Uterus (tissue), 3 donors: ENCODE measurements at regions not wholly inside any gene's neighbourhood (a gene's known extent, or its start where the extent isn't known, plus 50 kb on each side); places are given as distances from the start of the nearest gene placed in this dataset.
"Not testable (repeated sequence)": the region's sequence is repeated elsewhere in the genome, so short reads cannot be mapped to it uniquely, and the experiment has no call there.

Experiments used
- DNase-seq, 2 donors: peaks; one replicate each; pipeline ENCODE4 v3.0.0-alpha.2; 2019 to 2020
- H3K27ac ChIP-seq, 2 donors: fragments of 200-600 bp; sonication (generic); 1 replicate in 1 of 2; 2 replicates in 1 of 2; pipeline ENCODE4 v1.5.1; 2016 to 2018
- H3K27me3 ChIP-seq, 2 donors: fragments of 200-600 bp; sonication (generic); one replicate each; pipeline ENCODE4 v1.5.1; 2018 to 2019; ENCODE audit warnings: control low read depth in 1 of 2
- H3K36me3 ChIP-seq, 2 donors: fragments of 200-600 bp; sonication (generic); one replicate each; pipeline ENCODE4 v1.5.1; 2019; ENCODE audit warnings: control low read depth in 1 of 2
- H3K4me1 ChIP-seq, 2 donors: fragments of 200-600 bp; sonication (generic); one replicate each; pipeline ENCODE4 v1.5.1; 2018 to 2019; ENCODE audit warnings: control low read depth in 1 of 2
- H3K4me3 ChIP-seq, 2 donors: fragments of 200-600 bp; sonication (generic); 1 replicate in 1 of 2; 2 replicates in 1 of 2; pipeline ENCODE4 v1.5.1; 2018 to 2019; ENCODE audit warnings: mild to moderate bottlenecking in 1 of 2
- H3K9me3 ChIP-seq, 2 donors: fragments of 200-600 bp; sonication (generic); one replicate each; pipeline ENCODE4 v1.5.1; 2019; ENCODE audit warnings: control low read depth in 1 of 2
- CTCF ChIP-seq, 4 experiments: fragments of 200-600 bp in 2 of 4; fragments of 450-650 bp in 2 of 4; sonication (generic) in 2 of 4; IDR thresholded peaks; one replicate each; pipeline ENCODE4 v1.5.1; 2016 to 2019; ENCODE audit warnings: antibody characterized with exemption in 4 of 4, mild to moderate bottlenecking in 2 of 4, moderate library complexity in 1 of 4
- POLR2A ChIP-seq, 2 donors: fragments of 450-650 bp; IDR thresholded peaks; one replicate each; pipeline ENCODE4 v1.6.1; 2016; ENCODE audit warnings: antibody characterized with exemption in 2 of 2, mild to moderate bottlenecking in 1 of 2, moderate library complexity in 1 of 2
- intact Hi-C: fragments of 100-400 bp; cut with DNase I; formaldehyde crosslinking; loops from one replicate; pipeline ENCODE4 v1.15.1; 2023; ENCODE audit warnings: low total_unique reads
- donor health status: DM: yes; HTN: yes; CAD: no.

GRCh38 chr20:33927724-33928123 lies 66.0 kb upstream of the RALY start:
- intact Hi-C loops: no loop called here
- no peaks in the 10 kb centered on the region for H3K9me3 ChIP-seq
- TF ChIP-seq POLR2A (IDR thresholded peaks at IDR 0.05) (no peak), CTCF (IDR thresholded peaks at IDR 0.05) (no peak)
- no peaks in the 10 kb centered on the region for H3K36me3 ChIP-seq
- H3K4me3 ChIP-seq: no peak overlapping the region
- no peaks in the 10 kb centered on the region for H3K4me1 ChIP-seq
- no peak overlapping the region for H3K27ac ChIP-seq
- H3K27me3 ChIP-seq: no peaks in the 10 kb centered on the region
- DNase-seq: no peak

DNA sequence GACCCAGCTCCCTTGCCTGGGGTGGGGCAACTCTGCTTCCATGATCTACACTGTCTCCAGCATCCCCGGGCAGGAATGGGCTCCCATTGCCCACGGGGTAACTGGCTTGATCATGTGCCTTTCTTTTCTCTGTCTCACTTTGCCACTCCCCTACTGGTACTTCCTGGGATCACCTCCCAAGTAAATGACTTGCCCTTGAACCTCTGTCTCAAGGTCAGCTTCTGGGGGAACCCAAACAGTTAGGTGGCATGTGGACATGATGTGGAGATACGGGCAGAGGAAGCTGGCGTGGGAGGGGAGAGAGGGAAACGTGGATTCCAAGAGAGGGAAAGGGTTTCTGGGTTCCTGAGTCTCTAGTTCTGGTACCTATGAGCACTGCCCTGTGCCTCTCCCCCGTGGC lies 63.8 kb upstream of the RALY start:
- Histone ChIP-seq H3K27me3 (no peaks in the 10 kb centered on the region), H3K27ac (no peak overlapping the region), H3K9me3 (no peaks in the 10 kb centered on the region), H3K36me3 (no peaks in the 10 kb centered on the region), H3K4me3 (no peak overlapping the region), H3K4me1 (no peaks in the 10 kb centered on the region)
- intact Hi-C loops: no loop called here
- DNase-seq: no peak
- TF ChIP-seq CTCF (IDR thresholded peaks at IDR 0.05): no peak
- no peak for TF ChIP-seq POLR2A (IDR thresholded peaks at IDR 0.05)

DNA sequence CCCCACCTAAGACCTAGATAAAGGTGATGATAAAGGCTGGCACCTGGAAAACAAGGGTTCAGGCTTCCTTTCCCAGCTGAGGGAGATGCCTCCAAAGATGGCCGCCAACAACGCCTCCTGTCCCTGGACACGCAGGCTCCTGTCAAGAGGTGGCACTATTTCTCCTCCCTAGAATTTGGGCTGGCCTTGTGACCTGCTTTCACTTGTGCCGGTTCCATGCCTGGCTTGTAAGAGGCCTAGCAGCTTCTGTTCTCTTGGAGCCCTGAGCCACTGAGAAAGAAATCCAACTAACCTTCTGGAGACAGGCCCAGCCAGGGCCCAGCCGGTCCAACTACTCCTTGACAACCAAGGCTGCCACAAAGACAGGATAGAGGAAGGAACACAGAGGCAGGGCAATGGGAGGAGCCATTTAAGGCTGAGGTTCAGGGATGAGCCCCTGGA lies 60.2 kb upstream of the RALY start:
- intact Hi-C loops: no loop called here
- Histone ChIP-seq H3K27ac (no peak overlapping the region), H3K36me3 (no peaks in the 10 kb centered on the region), H3K4me3 (no peak overlapping the region), H3K27me3 (no peaks in the 10 kb centered on the region), H3K4me1 (no peaks in the 10 kb centered on the region), H3K9me3 (no peaks in the 10 kb centered on the region)
- TF ChIP-seq POLR2A (IDR thresholded peaks at IDR 0.05) (no peak), CTCF (IDR thresholded peaks at IDR 0.05) (peak in 3 of 4 experiments; percentile 10 to 23 (median 12))
- peak; percentile 27 to 33 for DNase-seq

- no peaks in the 10 kb centered on the region for H3K9me3 ChIP-seq
- no peaks in the 10 kb centered on the region for H3K4me1 ChIP-seq
- H3K4me3 ChIP-seq: no peak overlapping the region
- intact Hi-C loops: no loop called here
- no peak for TF ChIP-seq CTCF (IDR thresholded peaks at IDR 0.05)
- TF ChIP-seq POLR2A (IDR thresholded peaks at IDR 0.05): no peak
- H3K27me3 ChIP-seq: no peaks in the 10 kb centered on the region
- DNase-seq: no peak
- H3K27ac ChIP-seq: no peak overlapping the region
- H3K36me3 ChIP-seq: no peaks in the 10 kb centered on the region
Measured at GRCh38 chr20:33936656-33937055, 57.1 kb upstream of the RALY start.

GRCh38 chr20:33939031-33939430 lies 54.7 kb upstream of the RALY start:
- H3K27me3 ChIP-seq, H3K9me3 ChIP-seq, H3K27ac ChIP-seq, DNase-seq, H3K4me1 ChIP-seq, intact Hi-C loops, H3K4me3 ChIP-seq, H3K36me3 ChIP-seq: not testable (repeated sequence)

DNA sequence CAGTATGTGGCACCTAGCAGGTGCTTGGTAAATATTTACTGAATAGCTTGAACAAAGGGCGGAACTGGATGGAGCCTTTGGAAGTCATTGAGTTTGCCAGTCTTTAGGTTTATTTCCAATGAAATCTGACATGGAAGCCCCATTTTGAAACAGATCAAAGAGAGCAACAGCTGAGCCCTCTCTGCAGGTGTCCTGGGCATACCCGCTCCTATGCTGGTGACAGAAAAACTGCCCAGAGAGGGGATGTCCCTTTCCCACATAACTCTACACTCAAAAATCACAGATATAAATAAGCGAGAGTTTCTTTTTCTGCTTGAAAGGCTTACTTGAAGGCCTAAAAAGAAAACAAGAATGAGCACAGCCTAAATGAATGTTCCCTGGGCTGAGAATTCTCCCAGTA lies 53.0 kb upstream of the RALY start:
- intact Hi-C loops: no loop called here
- no peaks in the 10 kb centered on the region for H3K4me1 ChIP-seq
- H3K27me3 ChIP-seq: no peaks in the 10 kb centered on the region
- H3K36me3 ChIP-seq: no peaks in the 10 kb centered on the region
- DNase-seq: no peak
- no peak overlapping the region for H3K4me3 ChIP-seq
- no peak for TF ChIP-seq CTCF (IDR thresholded peaks at IDR 0.05)
- no peak for TF ChIP-seq POLR2A (IDR thresholded peaks at IDR 0.05)
- H3K9me3 ChIP-seq: no peaks in the 10 kb centered on the region
- H3K27ac ChIP-seq: no peak overlapping the region
